IPS-18a (cell line): ENCODE measurements at regions not wholly inside any gene's neighbourhood (a gene's known extent, or its start where the extent isn't known, plus 50 kb on each side); places are given as distances from the start of the nearest gene placed in this dataset.

Experiments used
- H3K27ac ChIP-seq: one replicate; pipeline ENCODE4 v1.5.1; 2013; ENCODE audit warnings: low read length
- H3K27me3 ChIP-seq: one replicate; pipeline ENCODE4 v1.6.1; 2013; ENCODE audit warnings: mild to moderate bottlenecking, low read length; ENCODE audit not compliant: control insufficient read depth, insufficient read depth
- H3K36me3 ChIP-seq: one replicate; pipeline ENCODE4 v1.6.1; 2013; ENCODE audit warnings: low read depth, low read length; ENCODE audit not compliant: control insufficient read depth
- H3K4me1 ChIP-seq: one replicate; pipeline ENCODE4 v1.6.1; 2013; ENCODE audit warnings: low read depth, low read length; ENCODE audit not compliant: control insufficient read depth
- H3K4me3 ChIP-seq: one replicate; pipeline ENCODE4 v1.5.1; 2013; ENCODE audit warnings: low read length
- H3K9ac ChIP-seq: one replicate; pipeline ENCODE4 v1.6.1; 2013; ENCODE audit warnings: mild to moderate bottlenecking, low read length, moderate library complexity
- H3K9me3 ChIP-seq: one replicate; pipeline ENCODE4 v1.6.1; 2013; ENCODE audit warnings: low read depth, low read length; ENCODE audit not compliant: control insufficient read depth

DNA sequence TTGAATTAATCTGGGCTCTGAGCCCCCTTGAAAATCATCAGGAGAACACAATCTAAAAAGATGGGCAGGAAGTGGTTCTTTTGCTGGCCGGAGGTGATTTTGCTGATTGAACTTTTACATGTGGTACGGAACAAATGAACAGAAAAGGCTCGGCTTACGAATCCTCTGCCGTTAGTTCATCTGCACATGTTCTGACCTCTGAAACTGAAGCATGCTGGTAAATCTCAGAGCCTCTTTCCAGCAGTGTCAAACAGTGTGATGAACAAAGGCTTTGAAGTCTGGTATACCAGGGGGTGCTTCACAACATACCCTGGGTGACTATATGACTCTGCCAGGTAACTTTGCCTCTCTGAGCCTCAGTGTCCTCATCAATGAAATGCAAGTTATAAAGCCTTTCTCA, 194.2 kb upstream of the C1QTNF7 start:
- no peak overlapping the region for H3K9ac ChIP-seq
- no peak overlapping the region for H3K27ac ChIP-seq
- no peaks in the 10 kb centered on the region for H3K36me3 ChIP-seq
- peaks cover 3% of the 10 kb centered on the region for H3K4me1 ChIP-seq
- H3K27me3 ChIP-seq, result no peaks in the 10 kb centered on the region
- H3K4me3 ChIP-seq, result no peak overlapping the region
- no peaks in the 10 kb centered on the region for H3K9me3 ChIP-seq

DNA sequence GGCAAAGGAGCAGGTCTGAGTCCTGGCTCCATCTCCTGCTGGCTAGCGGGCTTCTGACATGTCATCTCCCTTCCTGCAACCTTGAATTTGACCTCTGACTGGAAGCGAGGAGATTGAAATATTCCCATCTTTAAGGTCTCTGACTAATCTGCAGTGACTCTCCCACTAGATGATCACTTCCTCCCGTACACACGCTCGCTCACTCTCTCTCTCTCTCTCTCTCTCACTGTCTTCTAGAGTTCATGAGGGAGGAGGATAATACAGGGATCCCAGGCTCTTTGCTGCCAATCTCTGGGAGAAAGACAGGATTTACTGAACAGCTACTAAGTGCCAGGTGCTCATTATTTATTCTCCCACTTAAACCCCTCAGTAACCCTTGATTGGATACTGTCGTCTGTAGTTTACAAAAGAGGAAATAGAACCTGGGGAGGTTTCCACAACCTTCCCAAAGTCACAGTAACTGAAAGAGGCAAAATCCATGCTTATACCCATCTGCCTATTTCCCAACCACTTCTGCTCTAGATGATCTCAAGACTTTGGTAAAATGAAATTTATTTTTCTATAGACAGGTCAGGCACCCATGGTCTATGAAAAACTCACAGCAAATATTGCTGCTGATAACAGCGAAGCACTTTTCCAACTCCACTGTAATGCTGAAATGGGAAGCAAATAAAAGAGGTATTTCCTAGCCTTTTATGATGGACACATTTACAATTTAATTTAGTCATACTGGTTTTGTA, 193.5 kb upstream of the C1QTNF7 start:
- peaks cover 3% of the 10 kb centered on the region for H3K4me1 ChIP-seq
- H3K9ac ChIP-seq, result no peak overlapping the region
- no peaks in the 10 kb centered on the region for H3K9me3 ChIP-seq
- H3K4me3 ChIP-seq, result no peak overlapping the region
- no peaks in the 10 kb centered on the region for H3K36me3 ChIP-seq
- H3K27ac ChIP-seq, result no peak overlapping the region
- no peaks in the 10 kb centered on the region for H3K27me3 ChIP-seq

DNA sequence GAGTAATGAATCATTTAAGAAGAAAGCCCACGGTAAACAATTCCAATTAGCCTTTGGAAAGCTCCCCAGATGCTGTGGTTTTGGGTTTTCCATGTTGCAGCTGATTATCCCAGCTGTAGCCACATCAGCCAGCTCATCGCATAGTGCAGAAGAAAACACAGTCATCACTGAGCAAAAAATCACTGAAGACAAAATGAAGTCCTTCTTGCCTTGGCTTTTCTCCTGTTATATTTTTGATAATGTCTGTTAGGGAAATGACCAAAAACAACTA, 193.0 kb upstream of the C1QTNF7 start:
- Histone ChIP-seq H3K36me3 (no peaks in the 10 kb centered on the region), H3K4me1 (peaks cover 3% of the 10 kb centered on the region), H3K9ac (no peak overlapping the region), H3K9me3 (no peaks in the 10 kb centered on the region), H3K27me3 (no peaks in the 10 kb centered on the region), H3K4me3 (no peak overlapping the region), H3K27ac (no peak overlapping the region)

- Histone ChIP-seq H3K27ac (no peak overlapping the region), H3K4me1 (peaks cover 3% of the 10 kb centered on the region), H3K27me3 (no peaks in the 10 kb centered on the region)
Measured at GRCh38 chr4:15235135-15235534, 192.7 kb upstream of the C1QTNF7 start.

DNA sequence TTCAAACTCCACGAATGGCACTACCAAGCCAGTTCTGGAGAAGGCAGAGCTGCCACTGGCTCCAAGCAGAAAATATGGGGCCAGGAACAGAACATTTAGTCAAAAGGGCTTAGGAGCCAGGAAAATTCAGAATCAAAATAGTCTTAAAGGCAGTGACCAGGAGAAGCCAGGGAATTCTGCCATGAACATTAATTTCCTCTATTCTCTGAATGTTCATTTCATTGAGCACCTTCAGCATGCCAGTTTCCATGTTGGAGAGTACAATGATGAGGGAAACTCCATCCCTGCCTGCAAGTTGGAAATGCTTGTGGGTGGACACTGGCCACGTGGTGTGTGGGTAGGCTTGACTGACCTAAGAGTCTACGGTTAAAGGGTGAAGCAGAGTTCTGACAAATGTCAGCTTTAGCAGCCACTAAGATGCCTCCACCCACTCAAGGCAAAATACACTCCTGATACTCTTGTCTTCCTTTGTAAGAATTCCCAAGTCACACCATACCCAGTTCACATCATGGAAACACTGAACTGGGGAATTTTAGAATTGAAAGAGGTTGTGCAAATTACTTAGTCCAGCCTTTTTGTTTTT, 190.1 kb upstream of the C1QTNF7 start:
- Histone ChIP-seq H3K27me3 (no peaks in the 10 kb centered on the region), H3K4me1 (no peaks in the 10 kb centered on the region), H3K9ac (no peak overlapping the region), H3K27ac (no peak overlapping the region), H3K4me3 (no peak overlapping the region), H3K9me3 (no peaks in the 10 kb centered on the region), H3K36me3 (no peaks in the 10 kb centered on the region)

More at GRCh38 chr4:15235135-15235534, 192.7 kb upstream of the C1QTNF7 start:
- no peak overlapping the region for H3K4me3 ChIP-seq
- H3K9ac ChIP-seq, result no peak overlapping the region
- H3K9me3 ChIP-seq, result no peaks in the 10 kb centered on the region
- H3K36me3 ChIP-seq, result no peaks in the 10 kb centered on the region

DNA sequence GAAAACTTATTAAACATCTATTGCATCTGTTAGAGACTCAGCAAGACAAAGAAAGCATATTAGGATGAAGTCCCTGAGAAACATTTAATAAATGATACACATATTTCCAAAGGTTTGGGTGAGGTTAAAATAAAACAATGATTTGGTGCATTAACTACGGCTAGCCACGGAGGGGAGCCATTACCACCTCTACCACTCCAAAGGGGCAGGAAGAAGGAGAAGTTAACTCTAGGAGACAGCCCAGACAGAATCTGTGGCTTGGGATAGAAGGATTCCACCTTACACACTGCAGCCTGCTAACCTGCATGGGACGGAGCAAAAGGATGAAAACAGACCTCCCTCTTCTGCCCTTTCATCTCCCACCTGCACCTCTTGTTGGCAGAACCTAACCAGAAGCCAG, 189.1 kb upstream of the C1QTNF7 start:
- H3K4me1 ChIP-seq, result no peaks in the 10 kb centered on the region
- H3K27ac ChIP-seq, result no peak overlapping the region
- no peak overlapping the region for H3K9ac ChIP-seq
- no peaks in the 10 kb centered on the region for H3K36me3 ChIP-seq
- H3K4me3 ChIP-seq, result no peak overlapping the region
- no peaks in the 10 kb centered on the region for H3K27me3 ChIP-seq
- no peaks in the 10 kb centered on the region for H3K9me3 ChIP-seq

DNA sequence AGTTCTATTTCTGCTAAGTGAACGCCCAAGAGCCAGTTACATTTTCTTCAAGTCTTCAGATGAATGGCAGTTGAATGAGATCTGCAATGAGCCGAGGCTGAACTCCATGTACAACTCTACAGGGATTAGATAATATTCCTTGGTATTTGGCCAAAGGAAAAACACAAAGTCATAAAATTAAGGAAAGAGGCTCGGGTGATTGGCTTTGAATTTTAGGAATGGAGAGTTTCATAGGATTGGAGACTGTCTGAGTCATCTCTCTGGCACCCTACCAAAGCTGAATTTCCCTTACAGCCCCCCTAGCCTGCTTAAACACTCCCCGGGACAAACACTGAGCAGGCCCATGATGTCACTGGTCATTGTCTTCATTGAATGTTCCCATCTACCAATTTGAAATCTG, 188.0 kb upstream of the C1QTNF7 start:
- H3K9me3 ChIP-seq, result no peaks in the 10 kb centered on the region
- no peak overlapping the region for H3K27ac ChIP-seq
- H3K9ac ChIP-seq, result no peak overlapping the region
- H3K4me1 ChIP-seq, result no peaks in the 10 kb centered on the region
- H3K27me3 ChIP-seq, result no peaks in the 10 kb centered on the region
- H3K4me3 ChIP-seq, result no peak overlapping the region
- H3K36me3 ChIP-seq, result no peaks in the 10 kb centered on the region

DNA sequence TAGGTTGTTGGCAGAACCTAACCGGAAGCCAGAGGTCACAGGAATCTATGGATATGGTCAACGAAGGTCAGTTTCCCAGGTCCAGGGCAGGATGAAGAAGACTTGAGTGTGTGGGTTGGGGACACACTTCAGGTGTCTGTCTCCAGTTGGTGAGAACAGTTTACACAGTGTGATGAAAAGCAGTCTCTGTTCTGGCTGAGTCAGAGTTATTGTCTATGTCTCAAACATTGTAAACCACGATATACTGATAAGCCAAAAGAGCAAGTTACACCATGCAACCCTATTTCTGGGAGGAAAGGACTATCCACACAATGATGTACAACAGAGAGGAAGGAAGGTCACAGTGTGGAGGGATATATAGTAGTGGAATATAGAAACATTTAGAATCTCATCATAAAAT, 187.1 kb upstream of the C1QTNF7 start:
- no peaks in the 10 kb centered on the region for H3K27me3 ChIP-seq
- H3K4me1 ChIP-seq, result no peaks in the 10 kb centered on the region
- H3K27ac ChIP-seq, result no peak overlapping the region
- no peak overlapping the region for H3K4me3 ChIP-seq
- H3K9me3 ChIP-seq, result no peaks in the 10 kb centered on the region
- no peak overlapping the region for H3K9ac ChIP-seq
- no peaks in the 10 kb centered on the region for H3K36me3 ChIP-seq

- H3K36me3 ChIP-seq, result no peaks in the 10 kb centered on the region
- no peaks in the 10 kb centered on the region for H3K9me3 ChIP-seq
- no peaks in the 10 kb centered on the region for H3K4me1 ChIP-seq
- no peak overlapping the region for H3K9ac ChIP-seq
- no peak overlapping the region for H3K4me3 ChIP-seq
- no peaks in the 10 kb centered on the region for H3K27me3 ChIP-seq
- no peak overlapping the region for H3K27ac ChIP-seq
Measured at GRCh38 chr4:15242021-15242420, 185.8 kb upstream of the C1QTNF7 start.

DNA sequence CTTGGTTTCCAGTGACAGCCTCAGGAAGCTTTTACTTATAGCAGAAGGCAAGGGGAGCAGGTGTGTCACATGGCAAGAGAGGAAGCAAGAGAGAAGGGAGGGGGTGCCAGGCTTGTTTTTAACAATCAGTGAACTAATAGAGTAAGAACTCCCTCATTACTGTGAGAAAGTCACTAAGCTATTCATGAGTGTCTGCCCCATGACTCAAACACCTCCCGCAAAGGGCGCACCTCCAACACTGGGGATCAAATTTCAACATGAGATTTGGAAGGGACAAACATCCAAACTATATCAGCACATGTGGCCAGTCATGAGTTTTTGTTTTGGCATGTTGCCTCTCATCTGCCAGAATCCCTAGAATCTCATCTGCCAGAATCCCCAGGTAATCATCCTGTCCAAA, 183.5 kb upstream of the C1QTNF7 start:
- Histone ChIP-seq H3K9ac (no peak overlapping the region), H3K27me3 (no peaks in the 10 kb centered on the region), H3K36me3 (no peaks in the 10 kb centered on the region), H3K4me3 (no peak overlapping the region), H3K4me1 (no peaks in the 10 kb centered on the region), H3K27ac (no peak overlapping the region), H3K9me3 (no peaks in the 10 kb centered on the region)

DNA sequence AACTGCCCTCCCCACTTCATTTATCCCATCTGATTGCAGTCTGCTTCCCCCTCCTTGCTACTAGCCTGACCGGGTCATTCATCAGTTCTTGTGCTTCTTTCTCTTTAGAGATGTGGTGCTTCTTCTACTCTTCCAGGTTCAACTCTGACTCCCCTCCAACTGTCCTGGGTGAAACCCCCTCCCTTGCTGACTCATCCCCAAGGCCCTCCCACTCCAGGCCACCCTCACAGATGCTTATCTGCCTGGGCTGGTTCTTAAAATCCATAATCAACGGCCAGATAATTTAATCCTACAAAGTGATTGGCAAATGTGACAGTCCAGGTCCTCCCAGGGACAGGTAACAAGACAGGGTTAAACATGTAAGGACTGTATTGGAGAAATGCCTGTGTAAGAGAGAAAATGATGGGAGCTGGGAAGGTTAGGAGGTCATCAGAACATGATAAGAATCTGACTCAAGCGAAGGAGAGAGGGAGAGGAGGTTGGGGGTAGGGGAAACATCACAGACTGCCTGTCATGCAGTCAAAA, 182.8 kb upstream of the C1QTNF7 start:
- Histone ChIP-seq H3K9me3 (no peaks in the 10 kb centered on the region), H3K36me3 (no peaks in the 10 kb centered on the region), H3K4me3 (no peak overlapping the region), H3K4me1 (no peaks in the 10 kb centered on the region), H3K9ac (no peak overlapping the region), H3K27me3 (no peaks in the 10 kb centered on the region), H3K27ac (no peak overlapping the region)

GRCh38 chr4:15250021-15250441, 177.8 kb upstream of the C1QTNF7 start:
- H3K4me3 ChIP-seq, result no peak overlapping the region
- no peak overlapping the region for H3K27ac ChIP-seq
- H3K4me1 ChIP-seq, result no peaks in the 10 kb centered on the region
- H3K9ac ChIP-seq, result no peak overlapping the region
- H3K36me3 ChIP-seq, result no peaks in the 10 kb centered on the region
- no peaks in the 10 kb centered on the region for H3K9me3 ChIP-seq
- no peaks in the 10 kb centered on the region for H3K27me3 ChIP-seq
